NCI-H2227 (cell line): ENCODE measurements at regions not wholly inside any gene's neighbourhood (a gene's known extent, or its start where the extent isn't known, plus 50 kb on each side); places are given as distances from the start of the nearest gene placed in this dataset.
"Not testable (repeated sequence)": the region's sequence is repeated elsewhere in the genome, so short reads cannot be mapped to it uniquely, and the experiment has no call there.

Experiments
- DNase-seq: peaks from one replicate; lab custom pipeline; 2025; ENCODE audit not compliant: unreplicated experiment; lab: John Stamatoyannopoulos, UW

DNA sequence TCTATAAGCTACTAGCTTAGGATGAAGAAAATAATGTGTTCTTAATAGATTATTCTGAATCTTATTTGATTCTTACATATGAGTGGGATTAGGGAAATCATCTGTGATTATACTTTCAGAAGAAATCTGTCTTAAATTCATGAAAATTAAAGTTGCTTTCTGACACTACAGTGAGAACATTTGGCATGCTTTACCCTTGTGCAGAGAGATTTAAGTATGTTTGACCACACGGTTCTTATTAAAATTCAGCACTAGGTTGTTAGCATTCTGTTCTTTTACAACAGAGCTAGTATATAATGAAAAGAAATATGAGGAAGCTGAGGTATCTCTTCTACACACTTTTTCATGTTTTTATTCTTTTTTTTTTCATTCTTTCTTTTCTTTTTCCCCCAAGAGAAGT, 2723.9 kb downstream of the PCDH9 start:
- no peak for DNase-seq

DNA sequence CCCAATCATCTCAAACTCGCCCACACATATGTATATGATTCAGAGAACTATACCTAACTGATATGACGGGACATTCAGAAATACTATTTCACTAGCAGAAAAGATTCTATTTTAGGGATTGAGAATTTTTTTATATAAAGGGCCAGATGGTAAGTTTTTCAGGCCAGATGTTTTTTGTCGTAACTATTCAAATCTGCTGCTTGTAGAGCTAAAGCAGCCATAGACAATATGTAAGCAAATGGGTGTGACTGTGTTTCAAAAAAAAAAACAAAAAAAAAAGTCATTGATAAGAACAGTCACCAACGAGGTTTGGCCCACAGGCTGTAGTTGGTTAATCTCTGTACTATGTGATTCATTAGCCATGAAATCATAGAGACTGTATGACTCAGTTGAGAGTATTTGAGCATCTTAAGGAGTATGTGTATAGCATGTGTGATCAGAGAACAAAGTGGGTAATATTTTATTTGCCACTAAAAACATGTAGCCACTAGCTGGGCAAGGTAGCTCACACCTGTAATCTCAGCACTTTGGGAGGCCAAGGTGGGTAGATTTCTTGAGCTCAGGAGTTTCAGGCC, 2724.7 kb downstream of the PCDH9 start:
- DNase-seq, result no peak

DNA sequence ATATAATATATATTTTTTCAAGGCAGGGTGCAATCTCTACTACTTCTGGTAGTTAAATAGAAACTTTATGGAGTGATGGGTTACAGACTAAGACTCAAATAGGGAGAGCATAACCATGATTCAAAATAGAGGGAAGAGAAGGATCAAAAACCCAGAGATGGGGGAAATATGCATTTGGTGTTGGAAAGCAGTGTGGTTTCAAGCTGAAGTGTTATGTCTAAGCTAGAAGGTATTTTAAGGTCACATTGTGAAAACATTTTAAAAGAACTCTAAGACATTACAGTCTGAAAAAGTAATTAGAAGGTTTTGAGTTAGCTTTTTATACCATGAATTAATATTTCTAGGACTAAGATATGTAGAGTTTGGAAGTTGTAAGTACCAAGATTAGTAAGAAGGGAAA, 2741.4 kb downstream of the PCDH9 start:
- no peak for DNase-seq

DNA sequence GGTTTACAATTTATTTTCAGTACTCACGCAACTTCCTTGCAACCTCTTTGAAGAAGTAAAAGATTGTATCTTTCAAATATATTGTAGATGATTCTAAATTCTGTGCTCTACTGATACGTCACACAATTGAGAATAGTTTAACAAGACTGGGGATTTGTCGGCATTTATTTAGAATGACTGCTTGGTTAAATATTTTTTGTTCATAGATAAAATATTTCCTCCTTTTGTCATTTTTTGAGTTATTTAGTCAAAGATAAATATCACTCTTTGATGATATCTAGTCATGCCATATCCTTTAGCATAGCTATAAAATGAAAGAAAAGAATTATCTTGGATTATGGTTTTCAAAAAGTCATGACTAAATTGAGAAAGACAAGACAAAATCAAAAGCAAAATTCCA, 2747.8 kb downstream of the PCDH9 start:
- no peak for DNase-seq

DNA sequence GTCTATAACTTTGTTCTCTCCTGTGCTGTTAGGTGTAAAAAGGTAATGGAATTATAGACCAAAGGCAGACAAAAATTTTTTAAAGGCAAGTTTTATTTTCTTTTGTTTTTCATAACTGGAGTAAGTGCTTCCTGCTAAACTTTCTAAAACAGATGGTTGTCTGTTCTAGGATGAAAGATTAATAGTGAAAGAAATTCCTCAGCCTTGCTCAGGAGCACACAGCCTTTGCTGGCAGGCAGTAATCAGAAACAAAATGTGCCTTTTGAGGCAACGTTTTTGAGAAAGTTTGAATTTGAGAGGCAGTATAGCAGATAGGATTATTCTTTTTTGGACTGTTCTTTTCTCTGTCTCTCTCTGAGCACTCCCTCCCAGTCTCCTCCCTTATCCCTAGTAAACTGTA, 2749.5 kb downstream of the PCDH9 start:
- DNase-seq, result no peak

DNA sequence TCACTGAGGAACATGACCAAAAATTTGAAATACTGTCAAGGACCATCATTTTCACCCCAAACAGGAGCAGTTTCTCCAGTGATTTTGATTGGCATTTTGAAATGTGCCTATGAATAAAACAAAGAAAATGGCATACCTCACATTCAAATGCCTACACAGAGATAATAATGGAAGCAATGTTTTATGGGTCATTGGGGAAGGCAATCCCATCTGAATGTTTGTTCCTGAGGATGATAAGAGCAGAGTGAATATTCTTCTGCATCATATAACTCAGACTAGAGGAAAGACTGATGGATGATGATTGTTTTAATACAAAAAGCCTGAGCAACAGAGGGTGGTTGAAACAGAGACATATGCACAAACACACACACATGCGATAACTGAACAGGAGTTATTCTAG, 2749.9 kb downstream of the PCDH9 start:
- no peak for DNase-seq

DNA sequence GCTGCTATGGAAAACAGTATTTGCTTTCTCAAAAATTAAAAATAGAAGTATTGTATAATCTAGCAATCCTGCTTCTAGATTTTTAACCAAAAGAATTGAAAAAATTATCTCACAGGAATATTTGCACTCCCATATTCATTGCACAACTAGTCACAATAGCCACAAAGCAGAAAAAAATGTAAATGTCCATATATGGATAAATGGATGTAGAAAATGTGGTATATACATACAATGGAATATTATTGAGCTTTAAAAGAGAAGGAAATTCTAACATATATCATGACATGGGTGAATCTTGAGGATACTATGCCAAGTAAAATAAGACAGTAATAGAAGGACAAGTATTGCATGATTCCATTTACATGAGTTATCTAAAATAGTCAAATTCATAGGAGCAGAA, 2753.0 kb downstream of the PCDH9 start:
- no peak for DNase-seq

DNA sequence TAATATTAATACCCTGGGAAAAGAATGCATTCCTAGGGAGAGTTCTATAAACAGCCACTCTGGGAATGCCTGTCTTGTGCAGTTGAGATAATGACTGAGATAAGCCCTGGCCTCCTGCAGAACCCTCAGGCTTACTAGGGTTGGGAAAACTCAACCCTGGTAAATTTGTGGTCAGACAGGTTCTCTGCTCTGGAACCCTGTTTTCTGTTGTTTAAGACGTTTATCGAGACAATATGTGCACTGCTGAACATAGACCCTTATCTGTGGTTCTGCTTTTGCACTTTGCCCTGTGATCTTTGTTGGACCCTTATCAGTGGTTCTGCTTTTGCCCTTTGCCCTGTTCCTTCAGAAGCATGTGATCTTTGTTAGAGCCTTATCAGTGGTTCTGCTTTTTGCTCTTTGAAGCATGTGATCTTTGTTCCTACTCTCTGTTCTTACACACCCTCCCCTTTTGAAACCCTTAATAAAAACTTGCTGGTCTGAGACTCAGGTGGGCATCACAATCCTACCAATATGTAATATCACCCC, 2754.0 kb downstream of the PCDH9 start:
- DNase-seq, result not testable (repeated sequence)

DNA sequence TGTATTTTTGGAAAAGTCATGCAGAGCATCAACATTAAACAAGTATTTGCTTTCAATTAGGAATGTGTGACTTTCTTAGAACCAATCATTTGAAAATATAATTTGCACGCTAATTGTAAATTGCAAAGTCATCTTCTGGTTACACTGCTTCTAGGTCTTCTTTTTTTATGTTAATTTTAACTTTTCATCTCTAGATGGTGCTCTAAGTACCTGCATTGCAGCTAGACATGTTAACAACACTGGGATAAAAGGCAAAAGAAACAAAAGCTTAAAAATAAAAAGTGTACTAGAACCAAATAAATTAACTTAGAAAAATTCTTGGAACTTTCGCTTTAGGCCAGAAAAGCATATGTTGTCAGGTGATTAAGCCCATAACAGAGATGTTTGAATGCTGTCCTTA, 2758.2 kb downstream of the PCDH9 start:
- DNase-seq, result peak; percentile 1

DNA sequence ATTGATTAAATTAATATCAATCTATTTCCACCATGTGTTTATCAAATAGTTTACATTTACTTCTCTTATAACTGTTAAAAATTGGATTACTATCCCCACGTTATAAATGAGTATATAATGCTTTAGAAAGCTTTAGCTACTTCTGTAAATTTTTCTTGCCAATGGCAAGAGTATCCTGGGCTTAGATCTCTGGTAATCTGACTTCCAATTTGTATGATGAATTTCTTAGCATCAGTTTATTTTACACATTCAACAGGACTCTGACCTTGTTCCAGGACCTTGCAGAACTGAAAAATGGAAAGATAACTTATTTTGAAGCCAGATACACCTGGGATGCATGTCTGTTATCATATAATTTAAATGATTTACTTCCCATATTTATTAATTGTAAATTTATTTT, 2759.4 kb downstream of the PCDH9 start:
- DNase-seq, result no peak

DNA sequence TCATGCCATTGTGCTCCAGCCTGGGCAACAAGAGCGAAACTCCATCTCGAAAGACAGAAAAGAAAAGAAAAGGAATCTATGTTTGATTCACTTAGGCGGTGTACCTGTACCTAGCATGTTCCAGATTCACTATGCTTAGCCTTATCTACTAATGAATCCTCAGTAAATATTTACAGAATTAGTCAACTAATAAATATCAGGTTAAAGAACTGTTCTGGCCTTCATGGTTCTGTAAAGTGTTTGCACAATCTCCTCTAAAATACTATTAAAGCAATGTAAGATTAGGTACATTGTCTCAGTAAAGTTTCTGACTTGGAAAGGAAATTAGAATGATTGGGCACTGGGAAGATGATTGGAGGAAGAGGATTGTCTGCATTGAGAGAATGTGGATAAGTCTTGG, 2770.4 kb downstream of the PCDH9 start:
- DNase-seq, result no peak

DNA sequence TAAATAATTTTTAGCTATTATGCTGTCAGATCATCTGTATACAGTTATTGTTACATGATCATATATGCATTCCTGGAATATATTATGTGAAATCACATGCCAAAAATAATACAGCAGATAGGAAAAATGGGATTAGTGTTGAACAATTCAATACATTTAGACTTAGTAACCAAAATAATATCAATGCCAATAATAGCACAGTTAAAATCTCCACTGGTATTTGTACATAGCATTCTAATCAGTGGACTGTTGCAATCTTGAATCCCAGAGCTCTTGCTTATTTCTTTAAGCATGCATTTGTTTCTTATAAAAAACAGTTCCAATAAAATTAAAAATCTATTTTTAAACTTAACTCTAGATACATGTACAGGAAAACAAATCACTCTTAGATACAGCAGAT, 2772.2 kb downstream of the PCDH9 start:
- DNase-seq, result no peak

DNA sequence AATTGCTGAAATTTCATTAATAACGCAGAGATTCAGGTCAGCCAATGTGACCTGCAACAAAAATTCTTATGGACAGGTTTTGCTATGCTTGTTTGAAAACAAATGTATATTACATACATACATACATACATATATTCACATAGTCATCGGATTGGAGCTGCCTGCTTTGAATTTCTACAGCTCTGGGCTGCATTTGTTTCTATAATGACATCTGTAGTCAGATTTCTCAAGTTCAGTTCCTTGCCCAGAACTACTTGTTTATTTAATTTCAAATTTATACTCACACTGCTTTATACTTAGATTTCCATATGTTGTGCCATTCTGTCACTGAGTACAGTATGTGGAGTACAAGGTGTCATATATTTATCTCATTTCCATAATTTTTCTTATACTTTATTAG, 2775.0 kb downstream of the PCDH9 start:
- no peak for DNase-seq

DNA sequence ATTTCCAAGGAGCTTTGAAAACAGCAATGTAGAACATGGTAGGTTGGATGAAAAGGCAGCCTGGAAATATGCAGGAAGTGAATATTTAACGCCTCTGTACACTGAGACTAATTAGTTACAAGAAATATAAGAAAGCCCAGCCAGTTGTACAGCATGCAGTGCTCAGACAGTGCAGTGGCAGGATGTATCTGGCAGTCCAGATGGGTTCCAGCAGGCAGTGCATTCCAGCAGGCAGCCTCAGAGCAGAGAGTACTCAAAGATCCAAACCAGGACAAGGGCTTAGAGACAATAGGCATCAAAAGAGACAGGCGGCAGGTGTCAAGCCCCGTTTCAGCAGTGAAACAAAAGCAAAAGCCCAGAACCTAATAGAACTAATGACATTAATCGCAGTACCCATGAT, 2776.3 kb downstream of the PCDH9 start:
- DNase-seq, result peak; percentile 2

DNA sequence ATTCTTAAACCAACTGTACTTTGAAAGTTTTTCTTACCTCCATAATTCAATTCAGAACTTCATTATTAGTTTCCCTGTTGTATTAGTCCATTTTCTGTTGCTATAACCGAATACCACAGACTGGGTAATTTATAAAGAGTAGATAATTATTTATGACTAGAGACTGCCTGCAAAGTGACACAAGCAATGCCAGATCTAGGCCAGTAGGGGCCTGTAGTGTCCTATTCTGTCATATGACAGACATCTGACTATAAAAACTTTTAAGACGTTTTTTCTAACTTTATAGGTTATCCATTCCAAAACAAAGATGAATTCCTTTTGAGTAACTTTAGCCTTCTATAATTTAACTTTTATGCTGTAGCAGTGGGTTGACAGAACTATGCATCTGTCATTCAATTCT, 2783.8 kb downstream of the PCDH9 start:
- DNase-seq, result no peak

DNA sequence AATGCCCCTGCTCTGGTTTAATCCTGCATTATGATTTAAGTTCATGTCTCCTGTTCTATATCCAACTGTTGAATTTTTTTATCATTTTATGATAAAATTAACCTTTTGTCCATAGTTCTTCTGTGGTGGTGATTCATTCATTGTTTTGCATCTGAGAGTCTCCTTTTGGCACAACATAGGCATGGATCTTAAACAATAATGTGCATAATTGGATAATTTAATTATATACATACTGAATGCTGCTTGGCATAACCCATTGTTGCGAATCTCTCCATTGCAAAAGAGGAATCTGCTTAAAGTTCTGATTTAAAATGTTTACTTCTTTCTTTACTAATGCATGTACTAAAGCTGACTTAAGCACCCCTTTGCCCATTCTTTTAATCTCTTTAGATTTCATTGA, 2788.4 kb downstream of the PCDH9 start:
- DNase-seq, result no peak

DNA sequence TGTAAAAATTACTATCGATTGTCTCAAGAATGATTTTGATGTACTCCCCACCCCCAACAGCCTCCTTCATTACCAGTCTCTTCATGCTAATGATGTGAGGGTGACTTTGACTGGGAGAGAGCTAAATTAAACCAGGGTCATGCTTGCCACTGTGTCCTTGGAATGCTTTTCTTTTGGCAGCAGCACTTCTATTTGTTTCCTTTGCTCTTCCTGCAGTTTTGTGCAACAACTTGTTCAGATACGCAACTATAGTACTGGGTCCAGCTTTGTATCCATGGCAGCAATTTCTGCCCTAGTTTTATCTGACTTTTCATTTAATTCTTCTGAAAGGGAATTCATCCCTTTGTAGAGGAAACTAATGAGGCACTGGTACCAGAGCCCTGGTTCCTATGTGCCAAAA, 2792.1 kb downstream of the PCDH9 start:
- DNase-seq, result no peak

DNA sequence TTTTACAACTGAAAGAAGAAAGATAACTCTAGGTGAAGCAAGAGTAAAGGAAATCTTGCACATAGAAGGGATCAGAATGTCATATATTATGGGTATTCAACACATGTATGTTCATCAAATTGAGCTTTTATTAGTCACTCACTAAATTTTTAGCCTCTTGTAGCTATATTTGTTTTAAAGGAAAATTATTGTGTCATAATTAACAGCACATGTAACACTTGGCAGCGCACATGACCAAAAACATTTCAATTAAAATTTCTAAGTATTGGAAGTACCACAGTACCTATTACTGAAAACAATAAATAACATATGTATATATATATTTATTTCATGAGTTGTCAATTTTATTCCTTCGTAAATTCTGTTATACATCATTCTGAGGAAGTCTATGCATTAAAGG, 2800.4 kb downstream of the PCDH9 start:
- no peak for DNase-seq

DNA sequence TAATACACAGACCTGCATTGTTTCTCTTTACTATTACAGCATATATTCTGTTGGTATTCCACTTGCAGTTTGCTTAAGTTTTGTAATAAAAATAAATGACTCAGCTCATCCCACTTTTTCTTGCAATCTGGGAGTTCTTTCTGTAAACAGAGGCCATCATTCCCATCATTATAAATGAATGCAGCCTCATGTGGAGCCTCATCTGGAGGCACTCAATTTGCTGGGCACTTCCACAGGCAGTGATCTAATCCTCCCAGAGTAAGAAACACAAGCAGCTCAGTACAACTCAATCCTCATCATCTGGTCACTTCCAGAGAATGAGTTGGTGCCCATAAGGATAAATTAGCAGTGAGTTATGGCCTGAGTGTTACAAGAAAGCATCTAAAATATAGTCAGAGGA, 2801.9 kb downstream of the PCDH9 start:
- no peak for DNase-seq

DNA sequence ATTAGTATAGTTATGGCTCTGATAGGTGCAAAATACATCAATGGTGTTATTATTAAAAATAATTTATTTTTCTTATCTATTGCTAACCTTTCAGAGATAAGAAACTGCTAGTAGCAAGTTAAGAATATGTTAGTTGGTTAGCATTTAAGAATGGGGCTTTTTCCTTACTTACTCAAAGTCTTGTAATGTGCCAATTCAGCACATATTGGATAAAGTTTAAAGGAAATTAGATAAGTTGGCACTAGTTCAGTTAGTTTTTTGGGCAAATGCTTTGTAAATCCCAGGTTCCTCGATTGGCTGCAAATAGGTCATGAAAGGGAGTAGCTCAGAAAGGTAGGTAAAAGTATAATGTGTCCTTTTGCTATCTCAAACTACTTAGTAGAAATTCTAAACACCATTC, 2806.7 kb downstream of the PCDH9 start:
- no peak for DNase-seq

DNA sequence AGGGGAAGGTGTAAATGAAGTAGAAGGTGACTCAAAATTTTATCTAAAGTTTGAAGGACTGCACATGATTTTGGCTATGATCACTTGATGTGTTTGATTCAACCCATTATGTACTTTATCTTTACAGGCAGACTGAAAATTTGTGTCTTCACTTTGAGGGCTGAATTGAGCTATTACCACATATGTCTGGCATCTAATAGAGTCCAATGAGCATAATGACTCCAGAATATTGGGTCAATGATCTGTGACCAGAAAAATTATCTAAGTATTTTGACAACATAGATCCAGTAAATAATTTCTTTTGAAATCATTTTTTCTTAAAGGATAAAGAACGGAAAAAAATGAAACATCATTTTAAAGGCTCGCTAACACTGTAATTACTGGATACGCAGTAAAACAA, 2810.0 kb downstream of the PCDH9 start:
- no peak for DNase-seq

DNA sequence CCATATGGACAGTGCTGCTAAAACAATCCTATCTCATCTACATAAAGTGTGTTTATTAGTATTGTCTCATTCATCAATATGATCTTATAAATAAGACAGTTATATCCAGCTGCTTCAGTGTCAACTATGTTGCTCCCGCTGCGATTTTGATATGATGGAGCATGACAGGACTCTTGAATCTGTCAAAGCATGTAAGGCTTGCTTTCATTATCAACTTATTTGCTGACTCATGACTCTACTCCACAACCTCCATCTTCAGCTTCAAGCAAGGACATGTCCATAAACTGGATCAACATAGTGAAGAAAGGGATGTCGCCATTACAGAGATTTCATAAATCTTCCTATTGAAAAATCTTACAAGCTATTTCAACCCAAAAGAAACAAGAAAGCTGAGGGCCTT, 2812.6 kb downstream of the PCDH9 start:
- no peak for DNase-seq

DNA sequence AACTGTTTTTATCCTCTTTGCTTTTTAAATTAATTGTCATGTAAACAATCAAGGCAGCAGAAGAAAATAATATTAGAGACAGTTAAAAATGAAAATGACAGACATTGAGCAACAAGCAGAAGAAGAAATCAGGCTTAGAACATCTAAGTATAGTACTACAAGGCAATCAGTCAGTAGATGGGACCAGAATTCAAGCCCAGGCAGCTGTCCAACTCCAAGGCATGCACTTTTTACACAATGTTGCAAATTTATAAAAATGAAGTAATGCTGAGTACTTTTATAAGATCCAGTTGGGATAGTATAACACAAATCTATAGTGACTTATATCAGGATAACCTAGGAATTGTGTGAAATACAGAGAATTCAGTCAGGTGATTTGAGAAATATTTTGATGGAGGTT, 2815.8 kb downstream of the PCDH9 start:
- no peak for DNase-seq

DNA sequence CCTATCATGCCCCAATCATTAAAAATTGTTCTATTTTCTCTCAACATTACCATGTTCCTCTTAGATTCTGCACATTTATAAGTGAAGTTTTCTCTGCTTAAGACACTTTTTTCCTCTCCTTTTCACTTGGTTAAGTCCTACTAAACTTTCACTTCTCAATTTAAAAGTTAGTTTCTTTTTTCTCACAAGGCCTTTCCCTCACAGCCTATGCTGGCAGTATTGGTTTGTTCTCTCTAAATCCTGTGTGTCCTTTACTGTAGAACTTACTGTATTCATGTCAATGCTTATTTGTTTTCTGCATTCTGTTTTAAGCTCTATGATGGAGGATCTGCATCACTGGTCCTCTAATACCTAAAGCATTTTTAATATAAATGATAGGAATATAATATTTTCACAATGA, 2816.6 kb downstream of the PCDH9 start:
- DNase-seq, result no peak
